A549 (cell line): ENCODE measurements at regions not wholly inside any gene's neighbourhood (a gene's known extent, or its start where the extent isn't known, plus 50 kb on each side); places are given as distances from the start of the nearest gene placed in this dataset.

ENCODE experiments used
- ATAC-seq, 2 experiments: fragments of 200-7000 bp in 1 of 2; fragments of >200 bp in 1 of 2; cut with Nextera tagmentation in 1 of 2; cut with Tn5 transposase in 1 of 2; 3 replicates each; pipeline versions ENCODE4 v1.8.0 to v1.9.1; 2018 to 2020; ENCODE audit warnings: mild to moderate bottlenecking in 1 of 2, moderate library complexity in 1 of 2
- CTCF ChIA-PET: fragments of 300-600 bp; sonication (Branson Sonifier 250); formaldehyde crosslinking; extraction: SDS; loops from one replicate; lab custom pipeline; 2021; ENCODE audit warnings: antibody characterized with exemption, inconsistent platforms; lab: Yijun Ruan, JAX
- POLR2A ChIA-PET: fragments of 350-600 bp; formaldehyde crosslinking; extraction: SDS; loops from one replicate; lab custom pipeline; 2021; ENCODE audit warnings: antibody characterized with exemption, inconsistent platforms; lab: Yijun Ruan, JAX
- DNase-seq, 2 experiments: peaks; one replicate each; pipeline versions ENCODE4 v3.0.0 to v3.0.0-alpha.2; 2011 to 2016; ENCODE audit warnings: low read depth in 1 of 2, low spot score in 1 of 2
- FAIRE-seq: peaks from 2 replicates; lab custom pipeline; 2011; peaks lifted over from hg19 to GRCh38; lab: Jason Lieb, UNC
- H3K27ac ChIP-seq, 2 experiments: fragments of >200 bp; sonication (Bioruptor Twin); formaldehyde crosslinking; 3 replicates each; pipeline ENCODE4 v1.5.1; 2016 to 2017
- H3K4me1 ChIP-seq: fragments of >200 bp; sonication (Bioruptor Twin); formaldehyde crosslinking; 3 replicates; pipeline ENCODE4 v1.6.1; 2016
- H3K4me2 ChIP-seq: fragments of >200 bp; sonication (Bioruptor Twin); formaldehyde crosslinking; 3 replicates; pipeline ENCODE4 v1.6.1; 2016
- H3K4me3 ChIP-seq: fragments of >200 bp; sonication (Bioruptor Twin); formaldehyde crosslinking; 3 replicates; pipeline ENCODE4 v1.5.1; 2016
- H3K9me3 ChIP-seq: fragments of >200 bp; sonication (Bioruptor Twin); formaldehyde crosslinking; 3 replicates; pipeline ENCODE4 v1.6.1; 2016
- ATOH8 ChIP-seq: fragments of 250-450 bp; sonication (Bioruptor Pico); IDR thresholded peaks from 2 replicates; pipeline ENCODE4 v1.5.0; 2020; ENCODE audit warnings: low read depth, mild to moderate bottlenecking, moderate library complexity
- BCL3 ChIP-seq: fragments of >200 bp; sonication (Bioruptor Twin); formaldehyde crosslinking; IDR thresholded peaks from 3 replicates; pipeline ENCODE4 v1.6.1; 2016
- CEBPB ChIP-seq, 2 experiments: fragments of >200 bp in 1 of 2; sonication (Bioruptor Twin) in 1 of 2; formaldehyde crosslinking in 1 of 2; IDR thresholded peaks; 2 replicates each; pipeline ENCODE4 v1.6.1; 2012 to 2016
- EHF ChIP-seq: fragments of 250-450 bp; sonication (Bioruptor Pico); IDR thresholded peaks from 2 replicates; pipeline ENCODE4 v1.5.0; 2020; ENCODE audit warnings: mild to moderate bottlenecking
- EP300 ChIP-seq, 2 experiments: fragments of >200 bp; sonication (Bioruptor Twin); formaldehyde crosslinking; IDR thresholded peaks; 2 replicates in 1 of 2; 3 replicates in 1 of 2; pipeline ENCODE4 v1.6.1; 2016 to 2017
- HDAC2 ChIP-seq: fragments of 200-600 bp; sonication (generic); IDR thresholded peaks from 2 replicates; pipeline ENCODE4 v1.6.1; 2016
- HOXA7 ChIP-seq: fragments of 250-450 bp; sonication (Bioruptor Pico); IDR thresholded peaks from 2 replicates; pipeline ENCODE4 v1.5.0; 2020; ENCODE audit warnings: mild to moderate bottlenecking, moderate library complexity
- HOXB13 ChIP-seq: fragments of 250-450 bp; sonication (Bioruptor Pico); IDR thresholded peaks from 2 replicates; pipeline ENCODE4 v1.5.0; 2020; ENCODE audit warnings: low read depth, mild to moderate bottlenecking, moderate library complexity
- HOXB5 ChIP-seq: fragments of 250-450 bp; sonication (Bioruptor Pico); IDR thresholded peaks from 2 replicates; pipeline ENCODE4 v1.5.0; 2020; ENCODE audit warnings: mild to moderate bottlenecking, moderate library complexity
- JUN ChIP-seq, 2 experiments: fragments of >200 bp; sonication (Bioruptor Twin); formaldehyde crosslinking; IDR thresholded peaks; 2 replicates in 1 of 2; 3 replicates in 1 of 2; pipeline ENCODE4 v1.6.1; 2016 to 2017
- KDM1A ChIP-seq: fragments of 200-600 bp; sonication (generic); IDR thresholded peaks from 2 replicates; pipeline ENCODE4 v1.6.1; 2016; ENCODE audit warnings: low read depth, mild to moderate bottlenecking
- MYC ChIP-seq: IDR thresholded peaks from 2 replicates; pipeline ENCODE4 v1.6.1; 2012; ENCODE audit warnings: mild to moderate bottlenecking, inconsistent platforms, low read length, improper control_type of control experiment, borderline replicate concordance
- NPAS2 ChIP-seq: fragments of 250-450 bp; sonication (Bioruptor Pico); IDR thresholded peaks from 2 replicates; pipeline ENCODE4 v1.8.0; 2022; ENCODE audit warnings: mild to moderate bottlenecking, moderate library complexity, borderline replicate concordance
- NR3C1 ChIP-seq: fragments of >200 bp; sonication (Bioruptor Twin); formaldehyde crosslinking; IDR thresholded peaks from 3 replicates; pipeline ENCODE4 v1.6.1; 2017
- PBX3 ChIP-seq: IDR thresholded peaks from 2 replicates; pipeline ENCODE4 v1.6.1; 2012
- RAD21 ChIP-seq, 2 experiments: fragments of >200 bp in 1 of 2; sonication (Bioruptor Twin) in 1 of 2; formaldehyde crosslinking in 1 of 2; IDR thresholded peaks in 1 of 2; conservative IDR thresholded peaks in 1 of 2; 2 replicates in 1 of 2; 3 replicates in 1 of 2; pipeline ENCODE4 v1.6.1; 2012 to 2018; ENCODE audit warnings: inconsistent platforms in 1 of 2
- RARB ChIP-seq: fragments of 250-450 bp; sonication (Bioruptor Pico); IDR thresholded peaks from 2 replicates; pipeline ENCODE4 v1.8.0; 2021; ENCODE audit warnings: mild to moderate bottlenecking, moderate library complexity
- RNF2 ChIP-seq: fragments of 200-600 bp; sonication (generic); IDR thresholded peaks from 2 replicates; pipeline ENCODE4 v1.6.1; 2016; ENCODE audit warnings: low read depth, mild to moderate bottlenecking, antibody characterized with exemption, moderate library complexity, borderline replicate concordance
- SMC3 ChIP-seq: fragments of >200 bp; sonication (Bioruptor Twin); formaldehyde crosslinking; IDR thresholded peaks from 3 replicates; pipeline ENCODE4 v1.6.1; 2018; ENCODE audit warnings: inconsistent platforms
- TFCP2L1 ChIP-seq: fragments of 250-450 bp; sonication (Bioruptor Pico); IDR thresholded peaks from 2 replicates; pipeline ENCODE4 v1.5.0; 2021; ENCODE audit warnings: mild to moderate bottlenecking
- TP53 ChIP-seq: fragments of 250-450 bp; sonication (Bioruptor Pico); IDR thresholded peaks from 2 replicates; pipeline ENCODE4 v1.5.0; 2021; ENCODE audit warnings: mild to moderate bottlenecking, moderate library complexity
- ZNF302 ChIP-seq: fragments of 250-450 bp; sonication (Bioruptor Pico); IDR thresholded peaks from 2 replicates; pipeline ENCODE4 v1.9.0; 2021; ENCODE audit warnings: inconsistent platforms, mild to moderate bottlenecking, moderate library complexity
- WGBS: methylation state at CpG from one replicate; pipeline ENCODE4 v1.1.6; 2017; ENCODE audit errors: missing lambda C conversion rate; 5-methylcytosine and 5-hydroxymethylcytosine counted together

GRCh38 chr18:5720132-5720531 lies 175.2 kb downstream of the TMEM200C start:
- DNase-seq, result no peak
- ATAC-seq, result no peak
- no peak overlapping the region for H3K27ac ChIP-seq
- TF ChIP-seq HOXA7 (CRISPR knock-in tag), result no peak
- no peak for TF ChIP-seq ZNF302 (CRISPR knock-in tag)
- no peak for TF ChIP-seq EP300 (IDR thresholded peaks at IDR 0.05)
- CTCF ChIA-PET, result no interaction called here
- H3K4me1 ChIP-seq, result no peaks in the 10 kb centered on the region
- no peaks in the 10 kb centered on the region for H3K9me3 ChIP-seq
- FAIRE-seq, result no peak
- H3K4me2 ChIP-seq, result no peak overlapping the region
- no peak overlapping the region for H3K4me3 ChIP-seq
- WGBS, result 39% methylated on average over 9 of the region's 9 CpGs
- POLR2A ChIA-PET, result no interaction called here

GRCh38 chr18:5717256-5717655 lies 173.5 kb upstream of the EPB41L3 start:
- H3K27ac ChIP-seq, result no peak overlapping the region
- H3K9me3 ChIP-seq, result no peaks in the 10 kb centered on the region
- POLR2A ChIA-PET, result no interaction called here
- ATAC-seq (no peak), DNase-seq (no peak), FAIRE-seq (no peak)
- CTCF ChIA-PET, result no interaction called here
- no peak overlapping the region for H3K4me3 ChIP-seq
- H3K4me1 ChIP-seq, result no peaks in the 10 kb centered on the region
- no peak for TF ChIP-seq HOXB5 (CRISPR knock-in tag)
- TF ChIP-seq HDAC2, result no peak
- no peak for TF ChIP-seq TP53 (CRISPR knock-in tag)
- TF ChIP-seq NR3C1, result no peak
- no peak for TF ChIP-seq ATOH8 (CRISPR knock-in tag)
- no peak for TF ChIP-seq KDM1A
- TF ChIP-seq RARB (CRISPR knock-in tag), result no peak
- TF ChIP-seq ZNF302 (CRISPR knock-in tag), result no peak
- no peak for TF ChIP-seq MYC
- no peak for TF ChIP-seq RAD21 (conservative IDR thresholded peaks at IDR 0.05 in 1 of 2, IDR thresholded peaks at IDR 0.05 in 1 of 2)
- no peak for TF ChIP-seq BCL3
- no peak for TF ChIP-seq SMC3
- no peak overlapping the region for H3K4me2 ChIP-seq

- ATAC-seq (no peak), DNase-seq (no peak), FAIRE-seq (no peak)
- Histone ChIP-seq H3K4me3 (no peak overlapping the region), H3K4me2 (no peak overlapping the region), H3K4me1 (no peaks in the 10 kb centered on the region), H3K9me3 (no peaks in the 10 kb centered on the region), H3K27ac (no peak overlapping the region)
- ChIA-PET POLR2A (no interaction called here), CTCF (no interaction called here)
- 17% methylated on average over 2 of the region's 2 CpGs for WGBS
- no peak for TF ChIP-seq PBX3
- TF ChIP-seq EHF (CRISPR knock-in tag), result no peak
- no peak for TF ChIP-seq NPAS2 (CRISPR knock-in tag)
- no peak for TF ChIP-seq RNF2
- no peak for TF ChIP-seq TP53 (CRISPR knock-in tag)
- TF ChIP-seq TFCP2L1 (CRISPR knock-in tag), result no peak
- TF ChIP-seq HOXB13 (CRISPR knock-in tag), result no peak
- no peak for TF ChIP-seq JUN (IDR thresholded peaks at IDR 0.05)
- TF ChIP-seq CEBPB (IDR thresholded peaks at IDR 0.05), result no peak
These were observed 166.9 kb upstream of the EPB41L3 start for GRCh38 chr18:5710676-5711075.
